WERI-Rb-1 (cell line): ENCODE measurements at regions not wholly inside any gene's neighbourhood (a gene's known extent, or its start where the extent isn't known, plus 50 kb on each side); places are given as distances from the start of the nearest gene placed in this dataset.
"Not testable (repeated sequence)": the region's sequence is repeated elsewhere in the genome, so short reads cannot be mapped to it uniquely, and the experiment has no call there.

Experiments used
- DNase-seq: peaks from one replicate; pipeline ENCODE4 v3.0.0-alpha.2; 2020
- H3K27ac ChIP-seq: fragments of 250-450 bp; sonication (Bioruptor Pico); 2 replicates; pipeline ENCODE4 v1.5.1; 2020; ENCODE audit warnings: mild to moderate bottlenecking, moderate library complexity
- H3K27me3 ChIP-seq: fragments of 250-450 bp; sonication (Bioruptor Pico); 2 replicates; pipeline ENCODE4 v1.5.1; 2021; ENCODE audit warnings: mild to moderate bottlenecking, low read depth, moderate library complexity; ENCODE audit not compliant: insufficient read depth, severe bottlenecking
- H3K36me3 ChIP-seq: fragments of 250-450 bp; sonication (Bioruptor Pico); 2 replicates; pipeline ENCODE4 v1.5.1; 2020; ENCODE audit warnings: mild to moderate bottlenecking, moderate library complexity
- H3K4me3 ChIP-seq: 2 replicates; pipeline ENCODE4 v1.5.1; 2011; ENCODE audit warnings: low read depth, mild to moderate bottlenecking, control low read depth, low read length
- H3K9me3 ChIP-seq: fragments of 250-450 bp; sonication (Bioruptor Pico); 2 replicates; pipeline ENCODE4 v1.5.1; 2021; ENCODE audit warnings: mild to moderate bottlenecking, moderate library complexity; ENCODE audit not compliant: severe bottlenecking
- TF ChIP-seq, protein P1 (sequence below): IDR thresholded peaks from 2 replicates; pipeline ENCODE4 v1.5.1; 2011; ENCODE audit warnings: low read depth, mild to moderate bottlenecking, control low read depth, inconsistent platforms, low read length

DNA sequence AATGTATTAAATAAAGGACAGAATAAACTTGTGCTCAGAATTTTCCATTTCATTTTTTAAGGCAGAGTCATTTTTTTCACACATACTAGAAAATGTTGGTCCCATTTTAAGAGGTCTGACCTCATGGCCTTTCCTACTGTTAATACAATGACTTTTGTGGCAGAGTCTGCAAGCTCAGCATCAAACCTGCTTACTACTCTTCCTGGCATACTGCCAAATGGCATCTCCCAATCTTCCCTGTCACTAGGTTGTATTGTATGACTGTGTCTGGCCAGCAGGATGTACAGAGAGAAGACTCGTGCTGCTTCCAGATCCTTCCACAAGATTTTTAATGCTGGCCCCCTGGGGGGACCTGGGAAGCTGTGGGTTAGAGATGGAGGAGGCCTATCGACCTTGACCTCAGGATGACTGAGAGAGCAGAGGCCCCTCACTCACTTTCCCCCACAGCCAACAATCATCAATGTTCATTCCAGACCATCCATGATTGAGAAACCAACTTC lies 64.7 kb downstream of the BARX1 start:
- Histone ChIP-seq H3K4me3 (no peak overlapping the region), H3K27ac (no peak overlapping the region), H3K36me3 (no peaks in the 10 kb centered on the region), H3K27me3 (no peaks in the 10 kb centered on the region), H3K9me3 (peaks cover 19% of the 10 kb centered on the region)
- TF ChIP-seq, protein P1, sequence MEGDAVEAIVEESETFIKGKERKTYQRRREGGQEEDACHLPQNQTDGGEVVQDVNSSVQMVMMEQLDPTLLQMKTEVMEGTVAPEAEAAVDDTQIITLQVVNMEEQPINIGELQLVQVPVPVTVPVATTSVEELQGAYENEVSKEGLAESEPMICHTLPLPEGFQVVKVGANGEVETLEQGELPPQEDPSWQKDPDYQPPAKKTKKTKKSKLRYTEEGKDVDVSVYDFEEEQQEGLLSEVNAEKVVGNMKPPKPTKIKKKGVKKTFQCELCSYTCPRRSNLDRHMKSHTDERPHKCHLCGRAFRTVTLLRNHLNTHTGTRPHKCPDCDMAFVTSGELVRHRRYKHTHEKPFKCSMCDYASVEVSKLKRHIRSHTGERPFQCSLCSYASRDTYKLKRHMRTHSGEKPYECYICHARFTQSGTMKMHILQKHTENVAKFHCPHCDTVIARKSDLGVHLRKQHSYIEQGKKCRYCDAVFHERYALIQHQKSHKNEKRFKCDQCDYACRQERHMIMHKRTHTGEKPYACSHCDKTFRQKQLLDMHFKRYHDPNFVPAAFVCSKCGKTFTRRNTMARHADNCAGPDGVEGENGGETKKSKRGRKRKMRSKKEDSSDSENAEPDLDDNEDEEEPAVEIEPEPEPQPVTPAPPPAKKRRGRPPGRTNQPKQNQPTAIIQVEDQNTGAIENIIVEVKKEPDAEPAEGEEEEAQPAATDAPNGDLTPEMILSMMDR, result no peak
- no peak for DNase-seq

GRCh38 chr9:93886911-93887310 lies 68.2 kb downstream of the BARX1 start:
- H3K36me3 ChIP-seq, result no peaks in the 10 kb centered on the region
- DNase-seq, result peak; percentile 6
- H3K27me3 ChIP-seq, result no peaks in the 10 kb centered on the region
- TF ChIP-seq, protein P1, result no peak
- H3K4me3 ChIP-seq, result no peak overlapping the region
- H3K27ac ChIP-seq, result no peak overlapping the region
- H3K9me3 ChIP-seq, result peaks cover 6% of the 10 kb centered on the region

GRCh38 chr9:93884808-93885207 lies 70.3 kb downstream of the BARX1 start:
- Histone ChIP-seq H3K36me3 (no peaks in the 10 kb centered on the region), H3K9me3 (no peaks in the 10 kb centered on the region), H3K27ac (no peak overlapping the region), H3K27me3 (no peaks in the 10 kb centered on the region), H3K4me3 (no peak overlapping the region)
- TF ChIP-seq, protein P1, result no peak
- no peak for DNase-seq

DNA sequence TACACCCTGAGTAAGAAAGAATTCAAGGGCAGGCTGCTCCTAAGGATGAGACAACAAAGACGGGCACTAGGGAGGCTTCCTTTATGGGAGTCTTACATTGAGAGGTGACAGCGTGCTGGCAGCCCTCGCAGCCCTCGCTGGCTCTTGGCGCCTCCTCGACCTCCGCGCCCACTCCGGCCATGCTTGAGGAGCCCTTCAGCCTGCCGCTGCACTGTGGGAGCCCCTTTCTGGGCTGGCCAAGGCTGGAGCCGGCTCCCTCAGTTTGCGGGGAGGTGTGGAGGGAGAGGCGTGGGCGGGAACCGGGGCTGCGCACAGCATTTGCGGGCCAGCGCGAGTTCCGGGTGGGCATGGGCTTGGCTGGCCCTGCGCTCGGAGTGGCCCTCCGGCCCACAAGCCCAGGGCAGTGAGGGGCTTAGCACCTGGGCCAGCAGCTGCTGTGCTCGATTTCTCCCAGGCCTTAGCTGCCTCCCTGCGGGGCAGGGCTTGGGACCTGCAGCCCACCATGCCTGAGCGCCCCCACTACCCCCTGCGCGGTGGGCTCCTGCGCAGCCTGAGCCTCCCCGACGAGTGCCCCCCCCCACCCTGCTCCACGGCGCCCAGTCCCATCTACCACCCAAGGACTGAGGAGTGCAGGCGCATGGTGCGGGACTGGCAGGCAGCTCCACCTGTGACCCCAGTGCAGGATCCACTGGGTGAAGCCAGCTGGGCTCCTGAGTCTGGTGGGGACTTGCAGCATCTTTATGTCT lies 75.3 kb downstream of the BARX1 start:
- H3K9me3 ChIP-seq, H3K4me3 ChIP-seq, H3K36me3 ChIP-seq, DNase-seq, H3K27me3 ChIP-seq, H3K27ac ChIP-seq: not testable (repeated sequence)

- Histone ChIP-seq H3K4me3 (no peak overlapping the region), H3K36me3 (no peaks in the 10 kb centered on the region), H3K27me3 (peaks cover 15% of the 10 kb centered on the region), H3K9me3 (peaks cover 17% of the 10 kb centered on the region), H3K27ac (no peak overlapping the region)
- DNase-seq, result no peak
- TF ChIP-seq, protein P1, result no peak
These were observed 79.8 kb downstream of the BARX1 start for GRCh38 chr9:93875330-93875729.

DNA sequence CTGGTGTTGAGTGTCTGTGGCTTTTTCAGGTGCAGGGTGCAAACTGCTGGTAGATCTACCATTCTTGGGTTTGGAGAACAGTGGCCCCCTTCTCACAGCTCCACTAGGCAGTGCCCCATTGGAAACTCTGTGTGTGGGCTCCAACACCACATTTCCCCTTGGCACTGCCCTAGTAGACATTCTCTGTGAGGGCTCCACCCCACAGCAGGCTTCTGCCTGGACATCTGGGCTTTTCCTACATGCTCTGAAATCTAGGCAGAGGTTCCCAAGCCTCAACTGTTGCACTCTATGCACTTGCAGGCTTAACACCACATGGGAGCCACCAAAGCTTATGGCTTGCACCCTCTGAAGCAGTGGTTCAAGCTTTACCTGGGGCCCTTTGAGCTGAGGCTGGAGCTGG lies 80.9 kb downstream of the BARX1 start:
- H3K9me3 ChIP-seq, result peaks cover 17% of the 10 kb centered on the region
- no peaks in the 10 kb centered on the region for H3K36me3 ChIP-seq
- H3K27ac ChIP-seq, result no peak overlapping the region
- TF ChIP-seq, protein P1, result no peak
- H3K4me3 ChIP-seq, result no peak overlapping the region
- peaks cover 17% of the 10 kb centered on the region for H3K27me3 ChIP-seq
- no peak for DNase-seq
